GM18909 (cell line): ENCODE measurements at regions not wholly inside any gene's neighbourhood (a gene's known extent, or its start where the extent isn't known, plus 50 kb on each side); places are given as distances from the start of the nearest gene placed in this dataset.
"Not testable (repeated sequence)": the region's sequence is repeated elsewhere in the genome, so short reads cannot be mapped to it uniquely, and the experiment has no call there.

Experiments used
- ATAC-seq: cut with Tn5 transposase; IDR thresholded peaks from one replicate; pipeline ENCODE4 v1.9.1; 2021; ENCODE audit warnings: mild to moderate bottlenecking; ENCODE audit not compliant: unreplicated experiment, poor library complexity

- not testable (repeated sequence) for ATAC-seq
These were observed 116.5 kb upstream of the CDYL start for GRCh38 chr6:4659719-4660118.

DNA sequence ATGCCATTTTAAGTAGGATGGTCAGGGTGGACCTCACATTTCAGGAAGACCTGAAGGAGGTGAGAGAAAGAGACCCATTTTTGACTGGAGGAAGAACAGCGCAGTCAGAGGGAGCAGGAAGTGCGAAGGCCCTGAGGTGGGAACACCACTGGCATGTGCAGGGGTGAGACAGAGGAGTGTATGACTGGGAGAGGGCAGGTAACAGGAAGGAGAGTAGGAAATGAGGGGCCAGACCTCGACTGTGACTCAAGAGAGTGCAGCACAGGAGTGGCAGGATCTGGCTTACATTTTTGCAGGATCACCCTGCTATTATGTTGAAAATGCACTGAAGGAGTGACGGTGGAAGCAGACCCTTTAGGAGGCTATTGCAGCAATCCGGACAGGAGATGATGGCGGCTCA lies 117.7 kb upstream of the CDYL start:
- ATAC-seq: no peak

GRCh38 chr6:4656106-4656505 lies 120.1 kb upstream of the CDYL start:
- ATAC-seq: no peak

GRCh38 chr6:4655196-4656025 lies 120.8 kb upstream of the CDYL start:
- ATAC-seq: no peak

- ATAC-seq: no peak
These were observed 123.1 kb upstream of the CDYL start for GRCh38 chr6:4653141-4653540.

DNA sequence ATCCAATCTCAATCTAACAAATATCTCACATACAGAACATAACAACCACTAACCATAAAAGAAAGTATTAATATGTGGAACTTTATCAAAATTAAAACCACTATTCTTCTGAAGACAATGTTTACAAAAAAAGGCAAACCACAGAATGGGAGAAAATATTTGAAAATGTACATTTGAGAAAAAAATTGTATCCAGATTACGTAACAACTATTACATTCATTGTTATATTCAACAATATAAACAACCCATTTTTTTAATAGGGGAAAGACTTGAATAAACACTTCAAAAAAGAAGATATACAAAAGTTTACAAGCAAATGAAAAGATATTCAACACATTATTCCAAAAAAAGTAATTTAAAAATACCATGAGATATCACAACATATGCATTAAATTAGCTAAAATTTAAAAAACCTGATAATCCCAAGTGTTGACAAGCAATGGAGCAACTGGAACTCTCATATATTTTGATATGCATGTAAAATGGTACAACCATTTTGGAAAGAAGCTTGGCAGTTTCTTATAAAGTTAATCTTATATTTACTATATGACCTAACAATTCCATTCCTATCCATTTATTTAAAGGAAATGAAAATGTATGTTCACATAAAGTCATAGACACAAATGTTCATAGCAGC lies 124.3 kb upstream of the CDYL start:
- ATAC-seq: no peak

DNA sequence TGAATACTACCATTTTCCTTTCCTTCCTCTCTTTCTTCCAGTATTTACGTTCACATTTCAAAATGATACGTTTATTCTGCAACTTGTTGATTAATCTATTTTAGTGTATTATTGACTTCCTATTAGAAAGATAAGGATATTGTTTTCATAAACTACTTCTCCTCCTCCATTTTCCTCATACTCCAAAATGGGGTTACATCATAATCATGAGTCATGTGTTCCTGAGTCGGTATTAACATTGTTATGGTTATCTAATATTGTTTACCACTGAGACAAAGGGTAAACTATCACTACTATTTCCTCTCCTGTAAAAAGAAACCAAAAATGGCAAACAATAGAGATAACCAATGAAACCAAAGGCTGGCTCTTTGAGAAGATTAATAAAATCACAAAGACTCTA lies 126.5 kb upstream of the CDYL start:
- ATAC-seq: no peak

DNA sequence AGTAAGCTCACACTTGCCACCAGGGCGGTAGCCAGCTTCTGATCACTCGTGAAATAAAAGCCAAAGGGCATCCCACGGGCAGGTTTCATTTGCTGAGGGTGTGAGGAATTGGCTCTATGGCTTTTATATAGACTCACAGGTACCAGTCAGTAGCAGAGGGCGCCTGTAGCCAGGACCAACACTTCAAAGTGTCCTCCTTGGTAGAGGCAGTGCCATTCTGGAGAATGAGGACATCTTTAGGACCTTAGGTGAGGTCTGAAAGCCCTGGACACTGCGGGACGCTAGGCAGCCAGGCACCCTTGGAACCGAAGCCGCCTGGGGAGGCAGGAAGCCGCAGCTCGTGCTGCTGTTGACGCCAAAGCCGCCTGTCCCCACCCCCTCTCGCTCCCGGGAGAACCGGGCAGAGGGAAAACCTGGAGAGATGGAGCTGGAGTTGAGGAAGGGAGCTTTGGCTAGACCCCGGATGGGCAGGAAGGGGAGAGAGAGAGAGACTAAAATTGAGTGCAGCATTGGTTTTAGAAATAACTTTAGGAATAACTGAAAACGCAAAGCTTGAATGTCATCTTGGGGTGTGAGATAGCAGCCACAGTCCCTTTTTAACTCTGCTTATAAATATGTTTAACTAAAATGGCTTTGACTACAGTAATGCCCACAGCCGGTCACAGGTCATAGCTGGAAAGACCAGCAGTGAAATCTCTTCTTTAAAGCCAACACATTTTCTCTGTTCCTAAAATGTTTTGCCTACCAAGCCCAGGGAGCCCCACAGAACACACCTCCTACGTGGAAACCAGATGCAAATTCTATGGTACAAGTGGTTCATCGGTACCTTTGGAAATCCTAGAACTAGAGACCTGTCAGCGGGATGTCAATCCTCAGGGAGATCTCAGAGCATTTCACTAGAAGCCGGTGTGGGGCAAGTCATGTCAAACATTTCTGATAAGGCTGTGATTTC lies 128.5 kb upstream of the CDYL start:
- ATAC-seq: no peak

GRCh38 chr6:4645713-4646360 lies 130.4 kb upstream of the CDYL start:
- no peak for ATAC-seq

DNA sequence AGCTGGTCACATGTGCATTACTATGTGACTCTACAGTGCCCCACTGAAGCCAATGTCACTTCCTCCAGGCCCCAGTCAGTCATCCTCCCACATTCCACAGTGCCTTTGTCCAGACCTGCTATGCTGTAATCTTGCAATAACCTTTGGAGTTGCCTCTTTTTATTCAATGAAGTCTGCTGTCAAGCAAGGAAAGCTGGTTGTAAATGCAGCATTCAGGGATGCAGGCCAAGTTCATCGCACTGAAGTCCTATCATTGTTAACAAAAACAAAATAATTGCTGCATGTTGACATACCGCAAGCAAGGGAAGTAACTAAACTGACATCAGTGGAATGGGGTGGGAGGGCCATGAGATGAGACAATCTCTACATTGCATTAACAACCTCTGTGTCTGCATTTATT lies 131.2 kb upstream of the CDYL start:
- no peak for ATAC-seq

- no peak for ATAC-seq
These were observed 134.7 kb upstream of the CDYL start for GRCh38 chr6:4641461-4641860.

DNA sequence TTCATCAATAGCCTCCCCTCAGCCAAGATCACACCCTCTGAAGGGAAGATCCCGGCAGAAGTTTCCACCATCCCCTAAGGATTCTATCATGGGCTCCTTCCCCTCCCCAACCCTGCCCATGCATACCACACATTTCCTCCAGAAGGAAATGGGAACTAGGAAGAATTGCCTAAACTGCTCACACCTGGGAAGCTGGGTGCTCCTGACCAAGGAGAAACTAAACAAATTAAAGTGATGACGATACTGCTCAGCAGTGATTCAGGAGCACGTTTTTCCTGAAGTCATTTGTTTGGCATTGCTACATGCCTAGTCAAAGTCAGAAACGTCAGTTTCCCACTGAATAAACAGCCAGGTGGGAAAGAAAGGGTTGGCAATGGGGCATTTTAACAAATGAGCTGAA lies 136.1 kb upstream of the CDYL start:
- ATAC-seq: no peak

- no peak for ATAC-seq
These were observed 137.6 kb upstream of the CDYL start for GRCh38 chr6:4638641-4639040.

DNA sequence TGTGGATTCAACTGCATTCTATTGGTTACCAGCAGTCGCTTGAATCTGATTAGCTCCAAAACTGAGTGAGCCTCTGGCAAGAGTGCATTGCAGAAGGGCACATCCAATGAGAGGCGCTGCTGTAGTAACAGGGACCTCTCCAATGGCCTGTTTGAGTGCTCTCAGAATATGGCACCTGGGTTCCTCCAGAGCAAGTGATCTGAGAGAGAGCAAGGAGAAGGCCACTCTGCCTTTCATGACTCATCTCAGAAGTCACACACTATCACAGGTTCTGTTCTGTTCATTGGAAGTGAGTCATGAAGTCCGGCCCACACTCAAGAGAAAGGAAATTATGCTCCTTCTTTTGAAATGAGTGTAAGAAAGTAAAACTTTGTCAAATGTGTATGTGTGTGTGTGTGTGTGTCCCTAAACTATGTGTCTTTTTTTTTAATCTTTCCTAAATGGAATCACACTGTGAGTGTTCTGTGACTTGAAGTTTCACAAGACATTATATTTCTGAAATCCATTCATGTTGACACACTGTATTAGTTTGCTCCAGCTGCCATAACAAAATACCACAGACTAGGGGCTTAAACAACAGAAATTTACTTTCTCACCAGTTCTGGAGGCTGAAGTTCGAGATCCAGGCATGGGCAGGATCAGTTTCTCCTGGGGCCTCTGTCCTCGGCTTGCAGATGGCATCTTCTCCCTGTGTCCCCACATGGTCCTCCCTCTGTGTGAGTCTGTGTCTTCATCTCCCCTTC lies 138.3 kb upstream of the CDYL start:
- no peak for ATAC-seq

DNA sequence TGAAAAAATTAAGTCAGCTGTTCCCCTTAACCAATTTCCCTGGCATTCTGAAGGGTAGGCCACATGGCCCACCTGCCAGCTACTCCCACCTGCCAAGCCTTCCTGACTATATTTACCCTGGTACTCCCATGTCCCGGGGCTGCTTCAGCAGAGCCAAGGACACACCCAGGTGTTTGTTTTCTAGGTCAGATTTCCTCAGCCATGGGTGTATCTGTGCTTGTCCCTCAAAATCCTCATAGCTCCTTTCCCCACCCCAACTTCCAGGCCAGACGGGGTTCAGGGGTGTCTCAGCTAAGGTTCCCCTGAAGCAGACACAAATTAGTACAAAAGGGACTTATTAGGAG lies 139.4 kb upstream of the CDYL start:
- ATAC-seq: no peak

DNA sequence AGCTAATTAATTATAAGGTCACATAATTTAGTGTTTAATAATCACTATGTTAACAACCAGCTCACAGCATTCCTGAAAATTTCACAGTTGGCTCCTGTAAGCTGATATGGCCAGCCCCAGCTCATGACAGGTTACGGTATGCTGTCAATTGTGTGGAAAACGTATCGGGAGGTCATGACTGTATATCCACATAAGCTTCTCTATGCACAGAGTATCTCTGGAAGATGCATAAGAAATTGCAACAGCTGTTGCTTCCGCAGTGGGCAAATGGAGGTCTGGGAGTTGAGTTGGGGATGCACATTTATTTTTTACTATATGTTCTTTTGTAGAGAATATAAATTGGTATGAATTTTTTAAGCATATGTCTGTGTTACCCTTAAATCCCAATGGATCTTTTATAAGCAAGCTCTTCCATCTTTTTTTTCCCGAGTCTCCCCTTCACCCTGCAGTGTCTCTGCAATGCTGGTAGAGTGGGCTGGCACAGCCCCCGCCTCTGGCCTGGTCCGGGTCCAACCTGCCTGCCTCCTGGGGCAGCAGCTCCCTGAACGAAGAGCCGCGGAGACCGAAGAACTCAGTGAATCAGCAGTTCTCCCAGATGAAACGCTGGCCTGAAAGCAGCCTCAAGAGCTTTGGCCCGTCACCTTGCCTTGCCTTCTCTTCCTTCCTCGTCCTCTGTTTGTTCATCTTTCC lies 139.9 kb upstream of the CDYL start:
- ATAC-seq: no peak

- ATAC-seq: no peak
These were observed 140.5 kb upstream of the CDYL start for GRCh38 chr6:4635666-4636065.

DNA sequence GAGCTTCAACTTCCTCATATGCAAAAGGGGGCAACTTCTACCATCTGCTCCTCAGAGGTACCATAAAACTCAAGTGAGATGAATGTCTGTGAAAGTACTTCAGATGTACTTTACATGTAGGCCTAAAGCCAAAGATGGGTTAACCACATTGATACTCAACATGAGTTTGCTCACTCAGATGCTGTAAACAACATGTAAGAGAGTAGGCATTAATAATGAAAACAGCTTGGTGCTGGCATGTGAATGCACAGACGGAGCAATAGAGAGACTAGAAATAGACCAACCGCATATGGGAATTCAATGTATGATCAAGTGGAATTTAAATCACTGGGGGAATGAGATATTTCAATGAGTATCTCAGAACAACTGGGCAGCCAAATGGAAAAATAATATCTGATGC lies 143.8 kb upstream of the CDYL start:
- no peak for ATAC-seq

DNA sequence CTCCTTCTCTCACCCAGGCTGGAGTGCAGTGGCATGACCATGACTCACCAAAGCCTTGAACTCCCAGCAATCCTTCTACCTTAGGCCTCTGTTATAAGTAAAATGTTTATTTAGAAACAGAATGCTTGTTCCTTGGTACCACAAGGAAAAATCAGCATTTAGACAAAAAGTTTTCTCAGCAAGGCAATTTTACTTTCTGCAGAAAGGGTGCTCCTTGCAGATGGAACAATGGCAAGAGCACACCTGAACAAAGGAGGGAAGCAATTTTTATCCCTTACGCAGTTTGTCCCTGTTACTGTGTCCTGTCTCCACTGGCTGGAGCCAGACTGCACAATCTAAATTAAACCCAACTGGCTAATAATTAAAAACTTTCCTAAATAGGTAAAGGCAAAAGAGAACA lies 146.4 kb upstream of the CDYL start:
- ATAC-seq: not testable (repeated sequence)
